HAP-1 (cell line): ENCODE measurements at regions not wholly inside any gene's neighbourhood (a gene's known extent, or its start where the extent isn't known, plus 50 kb on each side); places are given as distances from the start of the nearest gene placed in this dataset.
"Not testable (repeated sequence)": the region's sequence is repeated elsewhere in the genome, so short reads cannot be mapped to it uniquely, and the experiment has no call there.

ENCODE experiments used
- DNase-seq, 2 experiments: peaks; one replicate each; pipeline ENCODE4 v3.0.0-alpha.2; 2016 to 2020; ENCODE audit warnings: low spot score in 2 of 2
- H3K27me3 ChIP-seq: fragments of 250-450 bp; sonication (Bioruptor Pico); 2 replicates; pipeline ENCODE4 v1.5.1; 2020; ENCODE audit warnings: low read depth, mild to moderate bottlenecking, moderate library complexity
- H3K36me3 ChIP-seq: fragments of 250-450 bp; sonication (Bioruptor Pico); replicated peaks from 2 replicates; pipeline ENCODE4 v1.5.1; 2020; ENCODE audit warnings: mild to moderate bottlenecking
- H3K4me1 ChIP-seq: fragments of 250-450 bp; sonication (Bioruptor Pico); 2 replicates; pipeline ENCODE4 v1.5.1; 2020; ENCODE audit warnings: mild to moderate bottlenecking
- H3K4me3 ChIP-seq: fragments of 250-450 bp; sonication (Bioruptor Pico); 2 replicates; pipeline ENCODE4 v1.5.1; 2020; ENCODE audit warnings: mild to moderate bottlenecking, moderate library complexity
- H3K9me3 ChIP-seq: fragments of 250-450 bp; sonication (Bioruptor Pico); 2 replicates; pipeline ENCODE4 v1.5.1; 2020; ENCODE audit warnings: mild to moderate bottlenecking, moderate library complexity
- in situ Hi-C: fragments of 300-500 bp; cut with MboI; formaldehyde crosslinking; loops from 3 replicates; pipeline ENCODE4 v1.14.3; 2020; ENCODE audit warnings: low sequenced_read_pairs, inconsistent platforms, mixed read lengths

- Histone ChIP-seq H3K36me3 (no peaks in the 10 kb centered on the region), H3K4me1 (peaks cover 28% of the 10 kb centered on the region), H3K27me3 (no peaks in the 10 kb centered on the region), H3K4me3 (no peak overlapping the region), H3K9me3 (no peaks in the 10 kb centered on the region)
- in situ Hi-C loops, result no loop called here
- DNase-seq, result peak in 1 of 2 experiments; percentile 33
Observed at GRCh38 chrX:40880712-40881111, 145.4 kb upstream of the MED14 start.

- Histone ChIP-seq H3K27me3 (no peaks in the 10 kb centered on the region), H3K9me3 (no peaks in the 10 kb centered on the region), H3K4me1 (peaks cover 20% of the 10 kb centered on the region), H3K4me3 (no peak overlapping the region), H3K36me3 (no peaks in the 10 kb centered on the region)
- in situ Hi-C loops, result no loop called here
- no peak for DNase-seq
Observed at GRCh38 chrX:40883021-40883619, 147.8 kb upstream of the MED14 start.

- in situ Hi-C loops, result no loop called here
- no peak for DNase-seq
- Histone ChIP-seq H3K4me3 (no peak overlapping the region), H3K36me3 (no peaks in the 10 kb centered on the region), H3K27me3 (no peaks in the 10 kb centered on the region), H3K9me3 (no peaks in the 10 kb centered on the region), H3K4me1 (no peaks in the 10 kb centered on the region)
Observed at GRCh38 chrX:40885989-40886388, 150.6 kb upstream of the MED14 start.

- Histone ChIP-seq H3K36me3 (no peaks in the 10 kb centered on the region), H3K4me1 (no peaks in the 10 kb centered on the region), H3K27me3 (no peaks in the 10 kb centered on the region), H3K9me3 (no peaks in the 10 kb centered on the region; the same call in 1 of the 2 replicates), H3K4me3 (no peak overlapping the region)
- in situ Hi-C loops, result no loop called here
- DNase-seq, result no peak
Observed at GRCh38 chrX:40887476-40887875, 152.1 kb upstream of the MED14 start.

- DNase-seq, result no peak
- H3K36me3 ChIP-seq, result no peaks in the 10 kb centered on the region
- H3K9me3 ChIP-seq, result no peaks in the 10 kb centered on the region; the same call in 1 of the 2 replicates
- H3K27me3 ChIP-seq, result no peaks in the 10 kb centered on the region
- H3K4me3 ChIP-seq, result no peak overlapping the region
- in situ Hi-C loops, result no loop called here
- H3K4me1 ChIP-seq, result no peaks in the 10 kb centered on the region
Observed at GRCh38 chrX:40891798-40892197, 156.5 kb upstream of the MED14 start.

- H3K27me3 ChIP-seq, result no peaks in the 10 kb centered on the region
- no peaks in the 10 kb centered on the region for H3K4me1 ChIP-seq
- no peak overlapping the region for H3K4me3 ChIP-seq
- H3K36me3 ChIP-seq, result no peaks in the 10 kb centered on the region
- in situ Hi-C loops, result no loop called here
- no peaks in the 10 kb centered on the region; the same call in 1 of the 2 replicates for H3K9me3 ChIP-seq
- DNase-seq, result no peak
Observed at GRCh38 chrX:40893251-40893910, 158.0 kb upstream of the MED14 start.

- in situ Hi-C loops, result no loop called here
- H3K27me3 ChIP-seq, result no peaks in the 10 kb centered on the region
Observed at GRCh38 chrX:40895246-40895645, 159.9 kb upstream of the MED14 start.

GRCh38 chrX:40897718-40898270, 162.5 kb upstream of the MED14 start:
- Histone ChIP-seq H3K9me3 (no peaks in the 10 kb centered on the region), H3K4me1 (no peaks in the 10 kb centered on the region; the same call in 1 of the 2 replicates), H3K36me3 (no peaks in the 10 kb centered on the region), H3K27me3 (no peaks in the 10 kb centered on the region), H3K4me3 (no peak overlapping the region)
- DNase-seq, result no peak
- in situ Hi-C loops, result no loop called here

More at GRCh38 chrX:40895246-40895645, 159.9 kb upstream of the MED14 start:
- no peaks in the 10 kb centered on the region for H3K36me3 ChIP-seq
- no peak overlapping the region for H3K4me3 ChIP-seq
- no peaks in the 10 kb centered on the region for H3K4me1 ChIP-seq
- no peak for DNase-seq
- no peaks in the 10 kb centered on the region; the same call in 1 of the 2 replicates for H3K9me3 ChIP-seq

- not testable (repeated sequence) for H3K27me3 ChIP-seq
Observed at GRCh38 chrX:40904739-40905138, 169.4 kb upstream of the MED14 start.

GRCh38 chrX:40908026-40908425, 172.7 kb upstream of the MED14 start:
- no peaks in the 10 kb centered on the region for H3K9me3 ChIP-seq
- no peak overlapping the region for H3K4me3 ChIP-seq
- no peaks in the 10 kb centered on the region for H3K27me3 ChIP-seq
- in situ Hi-C loops, result no loop called here
- no peaks in the 10 kb centered on the region for H3K4me1 ChIP-seq
- no peak for DNase-seq
- H3K36me3 ChIP-seq, result no peaks in the 10 kb centered on the region

More at GRCh38 chrX:40904739-40905138, 169.4 kb upstream of the MED14 start:
- H3K4me3 ChIP-seq, DNase-seq, H3K4me1 ChIP-seq, H3K9me3 ChIP-seq, H3K36me3 ChIP-seq, in situ Hi-C loops: not testable (repeated sequence)

- no peaks in the 10 kb centered on the region for H3K9me3 ChIP-seq
- in situ Hi-C loops, result no loop called here
- no peak overlapping the region for H3K4me3 ChIP-seq
- H3K4me1 ChIP-seq, result no peaks in the 10 kb centered on the region
- no peak for DNase-seq
- H3K27me3 ChIP-seq, result no peaks in the 10 kb centered on the region
- no peaks in the 10 kb centered on the region for H3K36me3 ChIP-seq
Observed at GRCh38 chrX:40908857-40909475, 173.6 kb upstream of the MED14 start.

GRCh38 chrX:40912166-40912565, 173.1 kb upstream of the USP9X start:
- no peak overlapping the region for H3K4me3 ChIP-seq
- no peaks in the 10 kb centered on the region for H3K36me3 ChIP-seq
- no peaks in the 10 kb centered on the region for H3K9me3 ChIP-seq
- in situ Hi-C loops, result no loop called here
- no peaks in the 10 kb centered on the region for H3K27me3 ChIP-seq
- no peaks in the 10 kb centered on the region for H3K4me1 ChIP-seq
- DNase-seq, result no peak

GRCh38 chrX:40912576-40912975, 172.7 kb upstream of the USP9X start:
- Histone ChIP-seq H3K36me3 (no peaks in the 10 kb centered on the region), H3K9me3 (no peaks in the 10 kb centered on the region), H3K27me3 (no peaks in the 10 kb centered on the region), H3K4me1 (no peaks in the 10 kb centered on the region), H3K4me3 (no peak overlapping the region)
- in situ Hi-C loops, result no loop called here
- DNase-seq, result no peak

- Histone ChIP-seq H3K4me1 (peaks cover 5% of the 10 kb centered on the region), H3K36me3 (no peaks in the 10 kb centered on the region), H3K9me3 (no peaks in the 10 kb centered on the region), H3K4me3 (no peak overlapping the region), H3K27me3 (no peaks in the 10 kb centered on the region)
- in situ Hi-C loops, result no loop called here
- DNase-seq, result no peak
Observed at GRCh38 chrX:40920351-40920750, 164.9 kb upstream of the USP9X start.
